Ovary (tissue), 7 donors: ENCODE measurements at regions not wholly inside any gene's neighbourhood (a gene's known extent, or its start where the extent isn't known, plus 50 kb on each side); places are given as distances from the start of the nearest gene placed in this dataset.
A peak's percentile ranks its signal among the peaks of the same experiment; 100 is the strongest.

Experiments used
- DNase-seq, 5 donors: peaks; one replicate each; pipeline ENCODE4 v3.0.0-alpha.2; 2019 to 2020
- H3K27ac ChIP-seq, 2 donors: fragments of 200-600 bp; one replicate each; pipeline versions ENCODE4 v1.5.1 to v1.8.0; 2019 to 2022
- H3K27me3 ChIP-seq: fragments of 200-600 bp; one replicate; pipeline ENCODE4 v1.8.0; 2022
- H3K36me3 ChIP-seq: fragments of 200-600 bp; sonication (generic); one replicate; pipeline ENCODE4 v1.5.1; 2019
- H3K4me1 ChIP-seq: one replicate; pipeline ENCODE4 v1.8.1; 2013; ENCODE audit warnings: mild to moderate bottlenecking, moderate library complexity; ENCODE audit not compliant: insufficient read depth
- H3K4me3 ChIP-seq: fragments of 200-600 bp; sonication (generic); one replicate; pipeline ENCODE4 v1.5.1; 2017
- H3K9me3 ChIP-seq, 2 donors: fragments of 200-600 bp in 1 of 2; sonication (generic) in 1 of 2; one replicate each; pipeline versions ENCODE4 v1.5.1 to v1.8.1; 2013 to 2019; ENCODE audit warnings: mild to moderate bottlenecking in 1 of 2, moderate library complexity in 1 of 2
- EP300 ChIP-seq: sonication (generic); formaldehyde crosslinking; IDR thresholded peaks from one replicate; pipeline ENCODE4 v1.6.1; 2017; ENCODE audit warnings: antibody characterized with exemption
- POLR2A ChIP-seq: fragments of 450-650 bp; IDR thresholded peaks from one replicate; pipeline ENCODE4 v1.6.1; 2017; ENCODE audit warnings: antibody characterized with exemption, mild to moderate bottlenecking, moderate library complexity
- WGBS, 3 donors: extraction: QIAGEN DNeasy Blood & Tissue Kit in 1 of 3; methylation state at CpG; one replicate each; pipeline versions ENCODE4 v1.1.5 to v1.1.7; 2013 to 2017; 5-methylcytosine and 5-hydroxymethylcytosine counted together
- intact Hi-C, 4 donors: fragments of 100-400 bp; cut with DNase I; formaldehyde crosslinking; loops; one replicate each; pipeline versions ENCODE4 v1.11.0 to v1.15.1; 2022 to 2023
- TF ChIP-seq, protein P1 (sequence below), 3 donors: fragments of 450-650 bp in 2 of 3; fragments of 200-600 bp in 1 of 3; IDR thresholded peaks; one replicate each; pipeline versions ENCODE4 v1.5.1 to v1.8.0; 2016 to 2022; ENCODE audit warnings: antibody characterized with exemption in 3 of 3, mild to moderate bottlenecking in 1 of 3
- donor health status: DM: no; HTN: no; CAD: no; lungs with moderate emphysema.
- donor health status: DM: no; HTN: no; CAD: no.
- donor health status: Bipolar disorder and iron deficiency.
- donor health status: DM: no; HTN: no; CAD: no.
- donor health status: DM: yes; HTN: yes; CAD: no.

DNA sequence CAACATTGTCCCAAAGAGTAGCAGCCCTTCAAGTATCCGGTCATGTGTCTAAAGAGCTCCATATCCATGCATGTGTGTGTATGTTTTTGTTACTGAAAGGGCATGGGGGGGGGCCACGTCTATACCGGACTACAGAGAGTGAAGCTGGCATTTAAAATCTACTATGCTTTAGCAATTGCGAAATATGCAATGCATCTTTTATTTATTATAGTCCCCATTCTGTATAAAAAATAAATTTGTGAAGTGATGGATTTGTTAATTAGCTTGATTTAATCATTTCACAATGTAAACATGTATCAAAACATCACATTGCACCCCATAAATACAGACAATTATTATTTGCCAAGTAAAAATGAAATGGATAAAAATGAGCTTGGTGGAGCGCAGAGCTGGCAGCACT, 149.4 kb upstream of the ID2 start:
- WGBS, 3 donors = 93 to 94% (median 94%) methylated on average over 5 of the region's 5 CpGs
- TF ChIP-seq, protein P1, sequence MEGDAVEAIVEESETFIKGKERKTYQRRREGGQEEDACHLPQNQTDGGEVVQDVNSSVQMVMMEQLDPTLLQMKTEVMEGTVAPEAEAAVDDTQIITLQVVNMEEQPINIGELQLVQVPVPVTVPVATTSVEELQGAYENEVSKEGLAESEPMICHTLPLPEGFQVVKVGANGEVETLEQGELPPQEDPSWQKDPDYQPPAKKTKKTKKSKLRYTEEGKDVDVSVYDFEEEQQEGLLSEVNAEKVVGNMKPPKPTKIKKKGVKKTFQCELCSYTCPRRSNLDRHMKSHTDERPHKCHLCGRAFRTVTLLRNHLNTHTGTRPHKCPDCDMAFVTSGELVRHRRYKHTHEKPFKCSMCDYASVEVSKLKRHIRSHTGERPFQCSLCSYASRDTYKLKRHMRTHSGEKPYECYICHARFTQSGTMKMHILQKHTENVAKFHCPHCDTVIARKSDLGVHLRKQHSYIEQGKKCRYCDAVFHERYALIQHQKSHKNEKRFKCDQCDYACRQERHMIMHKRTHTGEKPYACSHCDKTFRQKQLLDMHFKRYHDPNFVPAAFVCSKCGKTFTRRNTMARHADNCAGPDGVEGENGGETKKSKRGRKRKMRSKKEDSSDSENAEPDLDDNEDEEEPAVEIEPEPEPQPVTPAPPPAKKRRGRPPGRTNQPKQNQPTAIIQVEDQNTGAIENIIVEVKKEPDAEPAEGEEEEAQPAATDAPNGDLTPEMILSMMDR (IDR thresholded peaks at IDR 0.05) = no peak
- no peak for TF ChIP-seq EP300
- no peak for TF ChIP-seq POLR2A
- Histone ChIP-seq H3K27me3 (no peaks in the 10 kb centered on the region), H3K9me3 (no peaks in the 10 kb centered on the region), H3K4me1 (peaks cover 7% of the 10 kb centered on the region), H3K4me3 (no peak overlapping the region), H3K27ac (no peak overlapping the region), H3K36me3 (no peaks in the 10 kb centered on the region)
- DNase-seq = no peak
- intact Hi-C loops = loop anchor here in 1 of 4 donors (10.0 kb wide), 1 partner anchor 528 kb away; no protein-coding TSS in a partner anchor

DNA sequence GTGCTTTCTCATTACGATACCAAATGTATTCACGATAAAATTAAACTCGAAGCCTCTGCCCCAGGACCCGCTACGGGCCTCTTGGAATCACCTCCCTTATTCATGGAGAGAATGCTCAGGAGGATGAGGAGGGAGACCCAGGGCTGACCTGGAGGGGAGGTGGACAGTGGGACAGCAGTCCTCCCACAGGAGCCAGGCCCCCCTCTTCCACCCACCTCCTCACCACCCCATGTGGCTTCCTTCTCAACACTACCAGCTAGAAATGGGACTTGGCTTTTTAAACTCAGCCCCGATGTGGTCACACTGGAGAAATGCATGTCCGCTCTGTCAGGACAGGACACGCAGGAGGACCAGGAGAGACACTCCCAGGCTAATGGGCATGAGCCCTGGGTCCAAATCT, 147.9 kb upstream of the ID2 start:
- no peak for DNase-seq
- Histone ChIP-seq H3K27ac (no peak overlapping the region), H3K9me3 (no peaks in the 10 kb centered on the region), H3K27me3 (no peaks in the 10 kb centered on the region), H3K4me3 (no peak overlapping the region), H3K4me1 (peaks cover 7% of the 10 kb centered on the region), H3K36me3 (no peaks in the 10 kb centered on the region)
- TF ChIP-seq EP300 (no peak), POLR2A (no peak)
- TF ChIP-seq, protein P1 (IDR thresholded peaks at IDR 0.05) = no peak
- intact Hi-C loops = loop anchor here in 1 of 4 donors (10.0 kb wide), 1 partner anchor 529 kb away; no protein-coding TSS in a partner anchor
- 95 to 98% (median 96%) methylated on average over 8 of the region's 8 CpGs for WGBS, 3 donors

DNA sequence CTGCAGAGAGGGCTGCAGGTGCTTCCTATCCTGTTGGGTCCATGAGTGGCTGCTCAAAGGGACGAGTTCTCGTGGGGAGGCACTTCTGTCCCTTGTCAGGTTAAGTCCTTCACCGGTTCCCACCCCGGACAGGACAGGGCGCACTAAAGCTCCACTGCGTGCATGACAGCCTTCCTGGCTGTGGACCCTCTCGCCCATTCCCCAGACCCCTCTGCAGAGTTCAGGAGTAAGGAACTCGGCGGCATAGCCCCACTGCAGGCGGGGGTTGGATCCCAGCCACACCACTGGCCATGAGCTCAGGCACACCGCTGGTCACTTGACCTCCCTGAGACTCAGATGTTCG, 147.5 kb upstream of the ID2 start:
- H3K4me3 ChIP-seq = no peak overlapping the region
- H3K36me3 ChIP-seq = no peaks in the 10 kb centered on the region
- TF ChIP-seq, protein P1 (IDR thresholded peaks at IDR 0.05) = no peak
- TF ChIP-seq POLR2A (no peak), EP300 (no peak)
- H3K27ac ChIP-seq = peak overlapping the region in 1 of 2 donors; percentile 31
- intact Hi-C loops = loop anchor here in 1 of 4 donors (10.0 kb wide), 1 partner anchor 530 kb away; no protein-coding TSS in a partner anchor
- DNase-seq = peak in 1 of 5 donors; percentile 47
- peaks cover 7% of the 10 kb centered on the region for H3K4me1 ChIP-seq
- 85 to 88% (median 88%) methylated on average over 10 to 12 of the region's 12 CpGs for WGBS, 3 donors
- no peaks in the 10 kb centered on the region for H3K9me3 ChIP-seq
- H3K27me3 ChIP-seq = no peaks in the 10 kb centered on the region

GRCh38 chr2:8534729-8535468, 147.0 kb upstream of the ID2 start:
- Histone ChIP-seq H3K4me1 (peaks cover 7% of the 10 kb centered on the region), H3K27ac (peak overlapping the region; percentile 6 to 31), H3K36me3 (no peaks in the 10 kb centered on the region), H3K27me3 (no peaks in the 10 kb centered on the region), H3K4me3 (no peak overlapping the region), H3K9me3 (no peaks in the 10 kb centered on the region)
- TF ChIP-seq POLR2A (no peak), EP300 (no peak)
- TF ChIP-seq, protein P1 (IDR thresholded peaks at IDR 0.05) = no peak
- peak; percentile 69 to 83 (median 81) for DNase-seq
- intact Hi-C loops = loop anchor here in 1 of 4 donors (5.0 to 10.0 kb wide), 2 partner anchors 147 to 530 kb away; partner anchors contain the start of gene ID2
- WGBS, 3 donors = 48 to 60% (median 56%) methylated on average over 12 to 15 of the region's 15 CpGs
